SK-N-SH (cell line): ENCODE measurements at regions not wholly inside any gene's neighbourhood (a gene's known extent, or its start where the extent isn't known, plus 50 kb on each side); places are given as distances from the start of the nearest gene placed in this dataset.

Experiments used
- CTCF ChIA-PET: fragments of 300-600, 350-600 bp; formaldehyde crosslinking; extraction: SDS; loops from one replicate; lab custom pipeline; 2021; lab: Yijun Ruan, JAX
- POLR2A ChIA-PET: fragments of 350-600 bp; sonication (Branson Sonifier 250); formaldehyde crosslinking; extraction: SDS; loops from one replicate; lab custom pipeline; 2020; ENCODE audit warnings: antibody characterized with exemption, inconsistent platforms; lab: Yijun Ruan, JAX
- DNase-seq: peaks from one replicate; pipeline ENCODE4 v3.0.0; 2012
- H2AFZ ChIP-seq: fragments of 200-600 bp; sonication (generic); 2 replicates; pipeline ENCODE4 v1.8.1; 2016; ENCODE audit warnings: antibody characterized with exemption, mild to moderate bottlenecking, low read depth
- H3F3A ChIP-seq: fragments of 200-600 bp; sonication (generic); replicated peaks from 2 replicates; pipeline ENCODE3; 2016; ENCODE audit warnings: antibody characterized with exemption, mild to moderate bottlenecking; ENCODE audit not compliant: insufficient read depth
- H3K27ac ChIP-seq, 2 experiments: fragments of 200-500 bp in 1 of 2; fragments of 200-600 bp in 1 of 2; sonication (Bioruptor generic) in 1 of 2; sonication (generic), shearing (Covaris generic) in 1 of 2; 2 replicates each; pipeline versions ENCODE4 v1.5.1 to v1.6.1; 2014 to 2016; ENCODE audit warnings: low read depth in 2 of 2, inconsistent platforms in 1 of 2, low read length in 1 of 2, mild to moderate bottlenecking in 1 of 2, mixed read lengths in 1 of 2
- H3K27me3 ChIP-seq: fragments of 200-600 bp; sonication (generic), shearing (Covaris generic); 2 replicates; pipeline ENCODE4 v1.6.1; 2016; ENCODE audit warnings: mixed run types; ENCODE audit not compliant: insufficient read depth
- H3K36me3 ChIP-seq, 2 experiments: fragments of 200-500 bp in 1 of 2; fragments of 200-600 bp in 1 of 2; sonication (Bioruptor generic) in 1 of 2; sonication (generic) in 1 of 2; replicated peaks in 1 of 2; 2 replicates each; pipeline versions ENCODE3 to v1.5.1; 2014 to 2016; ENCODE audit warnings: low read length in 1 of 2, mild to moderate bottlenecking in 1 of 2; ENCODE audit not compliant: insufficient read depth in 2 of 2, control insufficient read depth in 1 of 2
- H3K4me1 ChIP-seq, 2 experiments: fragments of 200-500 bp in 1 of 2; fragments of 200-600 bp in 1 of 2; sonication (Bioruptor generic) in 1 of 2; sonication (generic), shearing (Covaris generic) in 1 of 2; 2 replicates each; pipeline versions ENCODE4 v1.5.1 to v1.6.1; 2014 to 2016; ENCODE audit warnings: low read depth in 1 of 2, low read length in 1 of 2, mixed run types in 1 of 2; ENCODE audit not compliant: insufficient read depth in 2 of 2, control insufficient read depth in 1 of 2
- H3K4me2 ChIP-seq: fragments of 200-600 bp; sonication (generic), shearing (Covaris generic); 2 replicates; pipeline ENCODE4 v1.6.1; 2017; ENCODE audit warnings: mixed run types
- H3K4me3 ChIP-seq, 2 experiments: fragments of 200-500 bp in 1 of 2; fragments of 200-600 bp in 1 of 2; sonication (Bioruptor generic) in 1 of 2; sonication (generic), shearing (Covaris generic) in 1 of 2; 2 replicates each; pipeline versions ENCODE4 v1.5.1 to v1.8.1; 2014 to 2016; ENCODE audit warnings: low read depth in 2 of 2, inconsistent platforms in 1 of 2, low read length in 1 of 2, mild to moderate bottlenecking in 1 of 2, mixed read lengths in 1 of 2, moderate library complexity in 1 of 2
- H3K79me2 ChIP-seq: fragments of 200-600 bp; sonication (generic); 2 replicates; pipeline ENCODE4 v1.8.1; 2017; ENCODE audit warnings: mild to moderate bottlenecking; ENCODE audit not compliant: insufficient read depth
- H3K9ac ChIP-seq: fragments of 200-600 bp; sonication (generic); 2 replicates; pipeline ENCODE4 v1.6.1; 2017; ENCODE audit warnings: mixed run types
- H3K9me2 ChIP-seq: fragments of 200-600 bp; sonication (generic); 2 replicates; pipeline ENCODE4 v1.6.1; 2017; ENCODE audit warnings: mixed run types
- H3K9me3 ChIP-seq: fragments of 200-600 bp; sonication (generic); 2 replicates; pipeline ENCODE4 v1.6.1; 2017; ENCODE audit warnings: mixed run types, mild to moderate bottlenecking, moderate library complexity
- H4K20me1 ChIP-seq: fragments of 200-600 bp; sonication (generic); 2 replicates; pipeline ENCODE4 v1.6.1; 2017; ENCODE audit warnings: mild to moderate bottlenecking, mixed run types; ENCODE audit not compliant: insufficient read depth
- CHD2 ChIP-seq: fragments of 150-350 bp; IDR thresholded peaks from 2 replicates; pipeline ENCODE4 v1.6.1; 2018; ENCODE audit warnings: low read length; ENCODE audit not compliant: partially characterized antibody
- EP300 ChIP-seq, 2 experiments: IDR thresholded peaks; 2 replicates each; pipeline versions ENCODE4 v1.4.0 to v1.6.1; 2012; ENCODE audit warnings: borderline replicate concordance in 1 of 2, low read depth in 1 of 2, low read length in 1 of 2
- EZH2phosphoT487 ChIP-seq: fragments of 200-600 bp; sonication (generic); IDR thresholded peaks from 2 replicates; pipeline ENCODE4 v1.6.1; 2017; ENCODE audit warnings: low read depth, mixed run types, mild to moderate bottlenecking, antibody characterized with exemption, moderate library complexity, borderline replicate concordance
- FOXJ3 ChIP-seq: sonication (generic); formaldehyde crosslinking; IDR thresholded peaks from 2 replicates; pipeline ENCODE4 v1.5.1; 2020; ENCODE audit warnings: mild to moderate bottlenecking, missing genetic modification reagents
- GABPA ChIP-seq: IDR thresholded peaks from 2 replicates; pipeline ENCODE4 v1.4.0; 2012; ENCODE audit warnings: low read depth, mild to moderate bottlenecking
- JUND ChIP-seq: IDR thresholded peaks from 2 replicates; pipeline ENCODE4 v1.4.0; 2012
- MEF2A ChIP-seq: IDR thresholded peaks from 2 replicates; pipeline ENCODE4 v1.4.0; 2012; ENCODE audit warnings: low read depth, borderline replicate concordance
- NRF1 ChIP-seq: IDR thresholded peaks from 2 replicates; pipeline ENCODE4 v1.6.1; 2012; ENCODE audit warnings: low read depth, mild to moderate bottlenecking, low read length
- POLR2AphosphoS5 ChIP-seq: IDR thresholded peaks from 2 replicates; pipeline ENCODE4 v1.6.1; 2012; ENCODE audit warnings: low read depth, low read length
- RFX5 ChIP-seq: IDR thresholded peaks from 2 replicates; pipeline ENCODE4 v1.6.1; 2012; ENCODE audit warnings: mild to moderate bottlenecking, improper control_type of control experiment, low read length
- RXRA ChIP-seq: IDR thresholded peaks from 2 replicates; pipeline ENCODE4 v1.4.0; 2012; ENCODE audit warnings: low read depth, mild to moderate bottlenecking, borderline replicate concordance
- SIN3A ChIP-seq: IDR thresholded peaks from 2 replicates; pipeline ENCODE4 v1.6.1; 2012; ENCODE audit warnings: low read depth, mild to moderate bottlenecking, low read length, moderate library complexity, borderline replicate concordance
- SMC3 ChIP-seq: IDR thresholded peaks from 2 replicates; pipeline ENCODE4 v1.6.1; 2012; ENCODE audit warnings: low read depth, low read length, improper control_type of control experiment
- TAF1 ChIP-seq: IDR thresholded peaks from 2 replicates; pipeline ENCODE4 v1.6.1; 2012; ENCODE audit warnings: low read depth, mild to moderate bottlenecking, low read length, moderate library complexity, borderline replicate concordance
- TEAD4 ChIP-seq: IDR thresholded peaks from 2 replicates; pipeline ENCODE4 v1.4.0; 2012; ENCODE audit warnings: mild to moderate bottlenecking, borderline replicate concordance; ENCODE audit not compliant: insufficient read depth
- YY1 ChIP-seq: IDR thresholded peaks from 2 replicates; pipeline ENCODE4 v1.4.0; 2012; ENCODE audit warnings: low read depth, mild to moderate bottlenecking
- ZBTB33 ChIP-seq: IDR thresholded peaks from 2 replicates; pipeline ENCODE4 v1.4.0; 2012; ENCODE audit warnings: low read depth, borderline replicate concordance
- WGBS: methylation state at CpG from one replicate; pipeline ENCODE4 v1.1.6; 2017; ENCODE audit warnings: low lambda C conversion rate; 5-methylcytosine and 5-hydroxymethylcytosine counted together
- TF ChIP-seq, protein P1 (sequence below): fragments of 150-350 bp; IDR thresholded peaks from 2 replicates; pipeline ENCODE4 v1.6.1; 2016; ENCODE audit warnings: mild to moderate bottlenecking, low read depth, low read length
- TF ChIP-seq, protein P2 (sequence below): IDR thresholded peaks from 2 replicates; pipeline ENCODE4 v1.4.0; 2012; ENCODE audit warnings: low read depth
- TF ChIP-seq, protein P3 (sequence below): IDR thresholded peaks from 2 replicates; pipeline ENCODE4; 2012

- TF ChIP-seq ZBTB33 (no peak), GABPA (no peak), EZH2phosphoT487 (no peak), CHD2 (no peak)
Measured at GRCh38 chr12:61999311-61999710, 260.9 kb upstream of the USP15 start (continued).

DNA sequence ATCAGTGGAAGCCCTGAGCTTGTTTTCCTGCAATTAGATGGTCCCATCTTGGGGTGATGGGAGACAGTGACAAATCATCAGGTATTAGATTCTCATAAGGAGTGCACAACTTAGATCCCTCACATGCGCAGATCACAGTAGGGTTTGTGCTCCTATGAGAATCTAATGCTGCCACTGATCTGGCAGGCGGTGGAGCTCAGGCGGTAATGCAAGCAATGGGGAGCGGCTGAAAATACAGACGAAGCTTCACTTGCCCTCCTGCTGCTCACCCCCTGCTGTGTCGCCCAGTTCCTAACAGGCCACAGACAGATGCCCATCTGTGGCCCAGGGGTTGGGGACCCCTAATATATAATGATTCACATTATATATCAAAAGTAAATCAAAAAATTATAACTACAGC, 258.8 kb upstream of the USP15 start:
- WGBS, result 14% methylated on average over 2 of the region's 6 CpGs
- no peak overlapping the region for H3K4me2 ChIP-seq
- TF ChIP-seq, protein P1, sequence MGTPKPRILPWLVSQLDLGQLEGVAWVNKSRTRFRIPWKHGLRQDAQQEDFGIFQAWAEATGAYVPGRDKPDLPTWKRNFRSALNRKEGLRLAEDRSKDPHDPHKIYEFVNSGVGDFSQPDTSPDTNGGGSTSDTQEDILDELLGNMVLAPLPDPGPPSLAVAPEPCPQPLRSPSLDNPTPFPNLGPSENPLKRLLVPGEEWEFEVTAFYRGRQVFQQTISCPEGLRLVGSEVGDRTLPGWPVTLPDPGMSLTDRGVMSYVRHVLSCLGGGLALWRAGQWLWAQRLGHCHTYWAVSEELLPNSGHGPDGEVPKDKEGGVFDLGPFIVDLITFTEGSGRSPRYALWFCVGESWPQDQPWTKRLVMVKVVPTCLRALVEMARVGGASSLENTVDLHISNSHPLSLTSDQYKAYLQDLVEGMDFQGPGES, result no peak
- no peak for TF ChIP-seq YY1
- TF ChIP-seq POLR2AphosphoS5, result no peak
- no peak for TF ChIP-seq SMC3
- TF ChIP-seq CHD2, result no peak
- no peak for TF ChIP-seq FOXJ3 (CRISPR knock-in tag)
- no peak for TF ChIP-seq TEAD4
- no peak for TF ChIP-seq TAF1
- no peak for TF ChIP-seq ZBTB33
- no peak for TF ChIP-seq EP300 (IDR thresholded peaks at IDR 0.05; ENCODE audit: borderline replicate concordance in 1 of 2, low read depth in 1 of 2, low read length in 1 of 2)
- no peak for TF ChIP-seq EZH2phosphoT487
- no peak for TF ChIP-seq MEF2A
- TF ChIP-seq RFX5, result no peak
- no peak for TF ChIP-seq NRF1
- TF ChIP-seq JUND, result no peak
- TF ChIP-seq SIN3A, result no peak
- TF ChIP-seq, protein P2, sequence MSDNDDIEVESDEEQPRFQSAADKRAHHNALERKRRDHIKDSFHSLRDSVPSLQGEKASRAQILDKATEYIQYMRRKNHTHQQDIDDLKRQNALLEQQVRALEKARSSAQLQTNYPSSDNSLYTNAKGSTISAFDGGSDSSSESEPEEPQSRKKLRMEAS, result no peak
- no peak for TF ChIP-seq RXRA
- TF ChIP-seq, protein P3, sequence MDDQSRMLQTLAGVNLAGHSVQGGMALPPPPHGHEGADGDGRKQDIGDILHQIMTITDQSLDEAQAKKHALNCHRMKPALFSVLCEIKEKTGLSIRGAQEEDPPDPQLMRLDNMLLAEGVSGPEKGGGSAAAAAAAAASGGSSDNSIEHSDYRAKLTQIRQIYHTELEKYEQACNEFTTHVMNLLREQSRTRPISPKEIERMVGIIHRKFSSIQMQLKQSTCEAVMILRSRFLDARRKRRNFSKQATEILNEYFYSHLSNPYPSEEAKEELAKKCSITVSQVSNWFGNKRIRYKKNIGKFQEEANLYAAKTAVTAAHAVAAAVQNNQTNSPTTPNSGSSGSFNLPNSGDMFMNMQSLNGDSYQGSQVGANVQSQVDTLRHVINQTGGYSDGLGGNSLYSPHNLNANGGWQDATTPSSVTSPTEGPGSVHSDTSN, result no peak
- H3K9ac ChIP-seq, result no peak overlapping the region
- CTCF ChIA-PET, result no interaction called here
- H3K27ac ChIP-seq, result no peak overlapping the region
- no peaks in the 10 kb centered on the region for H3K79me2 ChIP-seq
- H3K4me1 ChIP-seq, result 0 out of 4 replicates have a peak, but pooled peaks cover 0 to 3% of the 10 kb centered on the region in 2 experiments
- no peaks in the 10 kb centered on the region for H3K27me3 ChIP-seq
- H3K9me2 ChIP-seq, result no peaks in the 10 kb centered on the region
- H3K9me3 ChIP-seq, result no peaks in the 10 kb centered on the region
- no peaks in the 10 kb centered on the region for H3K36me3 ChIP-seq
- H2AFZ ChIP-seq, result no peak overlapping the region
- POLR2A ChIA-PET, result no interaction called here
- DNase-seq, result no peak
- no peak overlapping the region for H3K4me3 ChIP-seq
- H4K20me1 ChIP-seq, result no peaks in the 10 kb centered on the region
- no peaks in the 10 kb centered on the region for H3F3A ChIP-seq
